ENCODE measurements at regions not wholly inside any gene's neighbourhood (a gene's known extent, or its start where the extent isn't known, plus 50 kb on each side); places are given as distances from the start of the nearest gene placed in this dataset.

GRCh38 chr5:114790403-114790792 is 379.3 kb downstream of the TRIM36 start (continued):
- no peak for TF ChIP-seq CHD7 (IDR thresholded peaks at IDR 0.05; ENCODE audit: insufficient replicate concordance, low read length)
- no peak for TF ChIP-seq CBX5 (IDR thresholded peaks at IDR 0.05; ENCODE audit: low read depth, low read length)
- TF ChIP-seq KDM1A (IDR thresholded peaks at IDR 0.05; ENCODE audit: borderline replicate concordance, low read length) = no peak
- TF ChIP-seq SIX5 (IDR thresholded peaks at IDR 0.05; ENCODE audit: low read depth, low read length) = no peak
- TF ChIP-seq KDM4A (IDR thresholded peaks at IDR 0.05; ENCODE audit: low read depth, low read length, severe bottlenecking) = no peak
- TF ChIP-seq TAF1 (IDR thresholded peaks at IDR 0.05; ENCODE audit: low read depth, low read length) = no peak
- TF ChIP-seq POLR2AphosphoS5 (IDR thresholded peaks at IDR 0.05; ENCODE audit: low read depth, low read length) = no peak
- no peak for TF ChIP-seq TEAD4 (IDR thresholded peaks at IDR 0.05; ENCODE audit: low read depth, low read length)
- TF ChIP-seq SIRT6 (IDR thresholded peaks at IDR 0.05; ENCODE audit: low read length) = no peak
- no peak for TF ChIP-seq NANOG (IDR thresholded peaks at IDR 0.05; ENCODE audit: insufficient read depth, low read depth, low read length, poor library complexity, severe bottlenecking)
- TF ChIP-seq SUZ12 (IDR thresholded peaks at IDR 0.05; ENCODE audit: low read length) = no peak
- no peak for TF ChIP-seq CHD1 (IDR thresholded peaks at IDR 0.05; ENCODE audit: low read depth, low read length)
- no peak for TF ChIP-seq RXRA (IDR thresholded peaks at IDR 0.05; ENCODE audit: insufficient read depth, low read depth, low read length)

All from H1 (cell line).